GM19238 (cell line): ENCODE measurements at regions not wholly inside any gene's neighbourhood (a gene's known extent, or its start where the extent isn't known, plus 50 kb on each side); places are given as distances from the start of the nearest gene placed in this dataset.

Source experiments
- DNase-seq: peaks from one replicate; pipeline ENCODE4 v3.0.0; 2011; ENCODE audit warnings: low spot score; ENCODE audit not compliant: insufficient read length

- DNase-seq: no peak
These were observed 154.2 kb downstream of the DLL1 start for GRCh38 chr6:170136541-170137175.

GRCh38 chr6:170135821-170136471, 154.9 kb downstream of the DLL1 start:
- DNase-seq: no peak

GRCh38 chr6:170135461-170135820, 155.4 kb downstream of the DLL1 start:
- DNase-seq: no peak

- DNase-seq: no peak
These were observed 156.1 kb downstream of the DLL1 start for GRCh38 chr6:170134471-170135440.

- DNase-seq: no peak
These were observed 156.8 kb downstream of the DLL1 start for GRCh38 chr6:170134031-170134470.

- no peak for DNase-seq
These were observed 158.3 kb downstream of the DLL1 start for GRCh38 chr6:170132561-170132991.

- no peak for DNase-seq
These were observed 158.8 kb downstream of the DLL1 start for GRCh38 chr6:170132011-170132521.

GRCh38 chr6:170131351-170131750, 159.5 kb downstream of the DLL1 start:
- DNase-seq: no peak

- no peak for DNase-seq
These were observed 160.1 kb downstream of the DLL1 start for GRCh38 chr6:170130771-170131241.

- DNase-seq: no peak
These were observed 160.7 kb downstream of the DLL1 start for GRCh38 chr6:170130201-170130621.

GRCh38 chr6:170129691-170130171, 161.1 kb downstream of the DLL1 start:
- no peak for DNase-seq

- no peak for DNase-seq
These were observed 161.8 kb downstream of the DLL1 start for GRCh38 chr6:170128811-170129681.

GRCh38 chr6:170128346-170128745, 162.5 kb downstream of the DLL1 start:
- no peak for DNase-seq

GRCh38 chr6:170127151-170127550, 163.7 kb downstream of the DLL1 start:
- DNase-seq: no peak

GRCh38 chr6:170125456-170126300, 165.2 kb downstream of the DLL1 start:
- DNase-seq: no peak

GRCh38 chr6:170124836-170125235, 166.0 kb downstream of the DLL1 start:
- no peak for DNase-seq

GRCh38 chr6:170124150-170124549, 166.7 kb downstream of the DLL1 start:
- DNase-seq: no peak

- DNase-seq: no peak
These were observed 168.2 kb downstream of the DLL1 start for GRCh38 chr6:170122651-170123050.

GRCh38 chr6:170117111-170117972, 173.5 kb downstream of the DLL1 start:
- no peak for DNase-seq
